GM21367 (cell line): ENCODE measurements at regions not wholly inside any gene's neighbourhood (a gene's known extent, or its start where the extent isn't known, plus 50 kb on each side); places are given as distances from the start of the nearest gene placed in this dataset.
"Not testable (repeated sequence)": the region's sequence is repeated elsewhere in the genome, so short reads cannot be mapped to it uniquely, and the experiment has no call there.

ENCODE experiments used
- ATAC-seq: cut with Tn5 transposase; IDR thresholded peaks from one replicate; pipeline ENCODE4 v1.9.1; 2021; ENCODE audit not compliant: unreplicated experiment

DNA sequence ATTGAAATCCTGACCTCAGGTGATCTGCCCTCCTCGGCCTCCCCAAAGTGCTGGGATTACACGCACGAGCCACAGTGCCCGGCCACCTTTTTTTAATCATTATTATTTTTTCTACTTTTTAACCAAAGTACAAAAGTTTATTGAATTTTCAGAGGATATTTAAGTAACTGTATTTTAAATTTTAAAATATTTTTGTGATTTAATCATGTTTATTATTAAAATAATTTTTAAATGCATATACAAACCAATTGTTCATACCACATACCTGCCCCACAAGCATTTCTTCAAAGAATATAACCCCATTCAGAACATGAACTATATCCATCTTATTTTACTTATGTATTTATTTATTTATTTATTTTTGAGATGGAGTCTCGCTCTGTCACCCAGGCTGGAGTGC lies 163.6 kb upstream of the MAP2 start:
- ATAC-seq: no peak

DNA sequence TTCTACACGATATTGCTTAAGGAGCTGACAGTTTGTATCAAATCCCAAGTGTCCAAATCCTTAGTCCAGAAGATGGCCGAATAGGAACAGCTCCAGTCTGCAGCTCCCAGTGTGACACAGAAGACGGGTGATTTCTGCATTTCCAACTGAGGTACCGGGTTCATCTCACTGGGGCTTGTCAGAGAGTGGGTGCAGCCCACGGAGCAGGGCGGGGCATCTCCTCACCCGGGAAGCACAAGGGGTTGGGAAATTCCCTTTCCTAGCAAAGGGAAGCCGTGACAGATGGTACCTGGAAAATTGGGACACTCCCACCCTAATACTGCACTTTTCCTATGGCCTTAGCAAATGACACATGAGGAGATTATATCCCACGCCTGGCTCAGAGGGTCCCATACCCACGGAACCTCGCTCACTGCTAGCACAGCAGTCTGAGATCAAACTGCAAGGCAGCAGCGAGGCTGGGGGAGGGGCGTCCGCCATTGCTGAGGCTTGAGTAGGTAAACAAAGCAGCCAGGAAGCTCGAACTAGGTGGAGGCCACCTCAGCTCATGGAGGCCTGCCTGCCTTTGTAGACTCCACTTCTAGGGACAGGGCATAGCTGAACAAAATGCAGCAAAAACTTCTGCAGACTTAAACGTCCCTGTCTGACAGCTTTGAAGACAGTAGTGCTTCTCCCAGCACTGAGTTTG lies 162.3 kb upstream of the MAP2 start:
- ATAC-seq: not testable (repeated sequence)

DNA sequence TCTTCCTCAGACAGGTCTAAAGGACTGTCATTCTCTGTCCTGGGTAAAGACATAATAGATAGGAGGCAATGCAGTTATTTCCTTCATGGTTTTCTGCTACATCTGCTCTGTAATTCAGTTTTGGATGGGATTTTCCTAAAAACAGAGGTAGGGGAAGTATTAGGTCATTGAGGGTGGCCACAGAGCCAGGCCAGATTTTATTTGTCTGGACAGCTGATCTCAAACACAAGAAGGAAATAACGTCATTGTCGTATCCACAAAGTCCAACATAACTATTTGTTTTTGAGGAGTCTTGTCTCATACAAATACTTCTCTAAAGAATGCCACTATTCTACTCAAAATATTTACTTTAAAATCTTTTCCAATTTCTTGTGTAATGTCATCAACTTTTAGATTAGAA lies 154.8 kb upstream of the MAP2 start:
- no peak for ATAC-seq

DNA sequence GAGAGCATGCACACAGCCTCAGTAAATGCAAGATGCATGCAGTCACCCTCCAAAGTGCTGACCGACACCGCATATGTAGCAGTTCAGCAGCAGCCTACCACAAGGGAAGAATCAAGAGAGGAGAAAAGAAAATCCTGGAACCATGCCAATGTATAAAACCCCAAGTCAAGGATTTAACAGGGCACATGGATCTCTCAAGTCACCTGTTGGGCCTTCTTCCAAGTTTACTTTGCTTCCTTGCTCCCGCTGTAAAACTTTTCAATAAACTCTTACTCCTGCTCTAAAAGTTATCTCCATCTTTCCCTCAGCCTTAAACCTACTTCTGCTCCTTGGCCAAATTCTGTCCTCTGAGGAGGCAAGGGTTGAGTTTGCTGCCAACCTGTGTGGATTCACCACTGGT lies 147.8 kb upstream of the MAP2 start:
- ATAC-seq: no peak

DNA sequence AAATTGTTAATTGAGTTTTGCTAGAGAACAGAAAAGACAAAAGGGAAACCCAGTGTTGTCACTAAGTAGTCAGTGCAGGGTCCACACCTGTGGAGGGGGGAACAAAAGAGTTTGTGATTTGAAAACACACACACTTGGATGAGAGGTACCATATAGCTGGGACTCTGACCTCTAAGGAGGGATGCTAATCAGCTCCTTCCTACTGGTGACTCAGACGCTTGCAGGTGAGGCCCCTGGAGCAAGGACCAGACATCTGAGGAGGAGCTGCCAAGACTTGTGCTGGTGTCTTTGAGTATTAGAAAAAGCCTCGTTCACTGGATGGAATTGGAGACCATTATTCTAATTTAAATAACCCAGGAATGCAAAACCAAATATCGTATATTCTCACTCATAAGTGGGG lies 146.4 kb upstream of the MAP2 start:
- ATAC-seq: no peak

DNA sequence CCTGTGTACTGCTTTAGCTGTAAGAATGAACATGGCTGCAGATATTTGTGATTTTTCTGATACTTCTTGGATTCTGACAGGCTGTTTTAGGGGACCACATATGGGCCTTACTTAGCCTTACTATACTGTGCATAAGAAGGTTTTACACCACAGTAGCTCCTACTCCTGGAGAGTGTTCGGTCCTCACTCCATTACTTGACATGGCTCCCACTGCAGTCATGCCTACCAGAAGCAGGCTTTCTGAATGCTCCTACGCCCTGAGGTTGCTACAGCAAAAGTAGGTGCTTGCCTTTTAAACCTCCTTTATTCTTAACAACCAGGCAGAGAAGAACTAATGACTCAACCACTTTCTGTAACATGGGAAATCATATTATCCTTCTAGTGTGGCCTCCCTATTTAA lies 125.2 kb upstream of the MAP2 start:
- no peak for ATAC-seq

DNA sequence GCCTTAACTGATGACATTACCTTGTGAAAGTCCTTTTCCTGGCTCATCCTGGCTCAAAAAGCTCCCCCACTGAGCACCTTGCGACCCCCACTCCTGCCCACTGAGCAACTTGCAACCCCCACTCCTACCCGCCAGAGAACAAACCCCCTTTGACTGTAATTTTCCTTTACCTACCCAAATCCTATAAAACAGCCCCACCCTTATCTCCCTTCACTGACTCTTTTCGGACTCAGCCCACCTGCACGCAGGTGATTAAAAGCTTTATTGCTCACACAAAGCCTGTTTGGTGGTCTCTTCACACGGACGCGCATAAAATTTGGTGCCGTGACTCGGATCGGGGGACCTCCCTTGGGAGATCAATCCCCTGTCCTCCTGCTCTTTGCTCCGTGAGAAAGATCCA lies 124.4 kb upstream of the MAP2 start:
- ATAC-seq: not testable (repeated sequence)

DNA sequence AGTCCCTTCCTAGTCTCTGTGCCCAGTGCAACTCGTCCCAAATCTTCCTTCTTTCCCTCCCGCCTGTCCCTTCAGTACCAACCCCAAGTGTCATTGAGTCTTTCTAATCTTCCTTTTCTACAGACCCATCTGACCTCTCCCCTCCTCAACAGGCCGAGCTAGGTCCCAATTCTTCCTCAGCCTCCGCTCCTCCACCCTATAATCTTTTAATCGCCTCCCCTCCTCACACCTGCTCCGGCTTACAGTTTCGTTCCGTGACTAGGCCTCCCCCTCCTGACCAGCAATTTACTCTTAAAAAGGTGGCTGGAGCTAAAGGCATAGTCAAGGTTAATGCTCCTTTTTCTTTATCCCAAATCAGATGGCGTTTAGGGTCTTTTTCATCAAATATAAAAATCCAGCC lies 123.1 kb upstream of the MAP2 start:
- not testable (repeated sequence) for ATAC-seq

DNA sequence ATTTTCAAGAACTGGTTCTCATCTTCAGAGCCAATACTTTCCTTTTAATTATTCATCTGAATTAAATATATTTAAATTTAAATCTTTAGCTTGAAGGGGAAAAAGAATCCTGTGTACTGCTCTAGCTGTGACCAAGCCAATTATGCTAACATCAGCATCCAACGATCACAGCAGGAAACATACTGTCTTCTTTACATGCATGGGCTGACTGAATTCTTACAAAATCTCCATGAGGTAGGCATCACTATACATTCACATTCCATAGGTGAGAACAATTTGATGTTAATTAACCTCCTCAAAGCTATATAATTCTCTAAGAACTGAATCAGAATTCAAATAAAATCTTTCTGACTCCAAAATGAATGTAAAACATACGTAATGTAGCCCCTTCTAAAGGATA lies 118.8 kb upstream of the MAP2 start:
- no peak for ATAC-seq

DNA sequence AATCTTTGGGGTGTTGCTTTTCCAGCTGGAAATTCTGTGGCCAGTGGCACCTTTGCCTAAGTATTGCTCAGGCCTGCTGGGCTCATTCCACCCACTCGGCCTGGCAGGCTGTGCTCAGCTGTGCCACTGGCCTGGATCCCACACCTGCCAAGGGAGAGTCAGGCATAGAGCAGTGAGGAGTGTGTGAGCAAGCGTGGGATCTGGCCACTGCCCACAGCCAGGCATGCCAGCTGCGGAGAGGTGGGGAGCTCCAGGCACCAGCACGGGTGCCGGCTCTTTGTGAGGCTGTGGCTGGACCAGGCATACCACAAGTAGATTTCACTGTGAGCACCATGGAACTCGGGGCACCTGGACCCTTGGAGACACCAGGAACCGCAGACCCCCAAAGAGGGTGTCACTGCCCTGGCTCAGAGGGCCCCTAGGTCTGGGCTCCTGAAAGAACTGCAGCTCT lies 118.1 kb upstream of the MAP2 start:
- ATAC-seq: no peak

DNA sequence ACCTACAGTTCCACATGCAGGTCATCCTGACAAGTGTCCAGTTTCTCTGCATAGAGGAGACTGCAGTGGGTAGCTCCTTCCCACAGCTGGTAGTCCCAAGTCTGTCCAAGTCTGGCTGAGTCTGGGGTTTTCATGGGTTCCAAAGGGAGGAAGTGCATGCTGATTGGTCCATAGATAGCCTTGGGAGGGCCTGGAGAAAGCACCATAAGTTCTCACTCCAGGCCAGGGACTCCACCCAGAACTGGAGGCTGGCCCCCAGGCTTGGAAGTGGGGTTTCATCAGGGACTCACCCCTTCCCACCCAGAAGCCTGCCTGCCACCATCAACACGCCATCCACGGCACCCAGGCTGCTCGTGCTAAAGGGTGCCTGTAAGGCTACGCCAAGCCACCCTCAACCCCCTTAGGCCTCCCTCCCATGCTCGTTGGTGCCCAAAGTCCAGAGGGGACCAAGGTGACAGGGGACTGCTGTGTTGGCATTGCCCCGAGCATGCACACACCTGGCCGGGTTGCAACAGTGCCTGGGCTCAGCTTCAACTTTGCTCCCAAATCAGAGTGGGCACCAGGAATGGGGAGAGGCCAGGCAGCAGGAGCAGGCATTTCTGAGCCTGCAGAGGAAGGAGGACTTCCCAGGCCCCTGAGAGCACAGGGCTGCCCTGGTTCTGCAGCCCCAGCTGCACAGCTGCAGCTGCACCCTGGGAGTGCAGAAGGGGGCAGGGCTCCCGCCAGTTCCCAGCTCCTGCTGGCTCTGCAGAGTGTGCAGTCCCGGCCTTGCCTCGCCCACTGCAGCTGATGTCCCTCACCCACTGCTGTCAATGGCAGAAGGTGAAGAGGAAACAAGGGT lies 116.5 kb upstream of the MAP2 start:
- ATAC-seq: no peak

DNA sequence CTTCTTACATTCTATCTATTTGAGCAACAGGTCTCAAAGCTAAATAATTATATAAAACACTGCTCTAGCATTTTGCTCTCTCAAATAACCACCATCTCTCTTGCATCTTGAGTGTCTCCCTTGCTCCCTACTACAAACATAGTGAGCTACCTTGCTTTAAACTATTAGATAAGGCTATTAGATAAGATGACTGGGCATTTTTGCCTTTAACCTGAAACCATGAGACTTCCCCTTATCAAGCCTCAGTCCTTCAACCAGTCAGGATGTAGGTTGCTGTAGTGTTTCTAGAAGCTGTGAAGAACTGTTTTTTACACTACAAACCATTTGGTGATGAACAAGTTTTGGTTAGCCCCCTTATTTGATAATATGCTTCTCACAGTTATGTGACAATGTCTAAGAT lies 115.4 kb upstream of the MAP2 start:
- ATAC-seq: no peak

DNA sequence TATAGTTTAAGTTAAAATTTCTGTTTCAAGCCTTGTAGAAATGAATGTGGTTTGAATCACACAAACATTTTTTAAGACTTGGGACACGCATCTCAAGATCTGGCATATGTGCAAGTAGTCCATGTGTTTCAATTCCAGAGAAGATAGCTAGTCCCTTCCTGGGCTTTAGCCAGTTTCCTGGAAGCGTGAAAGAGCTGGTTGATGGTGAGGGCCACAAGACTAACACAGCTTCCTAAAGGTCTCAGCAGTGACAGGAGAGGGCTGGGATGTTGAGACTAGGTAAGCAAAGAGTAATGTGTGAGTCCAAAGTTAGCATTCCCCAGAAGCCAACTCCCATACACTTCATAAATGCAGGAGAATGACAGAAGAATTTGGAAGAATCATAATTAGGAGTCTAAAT lies 111.9 kb upstream of the MAP2 start:
- no peak for ATAC-seq

DNA sequence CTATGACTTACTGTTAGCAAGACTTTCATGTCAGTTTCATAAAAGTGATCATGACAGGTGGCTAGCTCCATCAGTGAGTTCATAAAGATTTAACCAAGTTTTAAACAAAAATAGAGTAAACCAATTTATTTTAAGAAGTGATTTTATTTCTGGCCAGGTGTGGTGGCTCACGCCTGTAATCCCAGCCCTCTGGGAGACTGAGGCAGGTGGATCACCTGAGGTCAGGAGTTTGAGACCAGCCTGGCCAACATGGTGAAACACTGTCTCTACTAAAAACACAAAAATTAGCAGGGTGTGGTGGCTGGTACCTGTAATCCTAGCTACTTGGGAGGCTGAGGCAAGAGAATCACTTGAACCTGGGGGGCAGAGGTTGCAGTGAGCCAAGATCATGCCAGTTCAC lies 111.4 kb upstream of the MAP2 start:
- ATAC-seq: not testable (repeated sequence)

DNA sequence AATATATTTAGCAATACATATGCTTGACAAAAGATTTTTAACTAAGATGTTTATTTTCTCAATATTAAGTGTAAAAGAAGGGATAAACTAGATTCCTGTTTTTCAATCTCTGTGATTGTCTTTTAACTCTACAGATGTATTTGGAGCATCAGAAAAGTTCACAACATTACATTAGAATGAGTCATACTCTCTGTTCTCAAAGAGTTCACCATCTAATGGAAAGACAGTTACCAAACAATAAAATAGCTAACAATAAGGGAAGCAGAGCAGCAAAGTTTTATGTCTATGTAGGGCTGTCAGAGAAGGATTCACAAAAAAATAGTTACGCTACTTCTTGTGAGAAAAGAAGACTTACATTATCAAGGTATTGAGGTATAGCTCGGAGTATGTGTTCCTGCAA lies 109.2 kb upstream of the MAP2 start:
- ATAC-seq: no peak

DNA sequence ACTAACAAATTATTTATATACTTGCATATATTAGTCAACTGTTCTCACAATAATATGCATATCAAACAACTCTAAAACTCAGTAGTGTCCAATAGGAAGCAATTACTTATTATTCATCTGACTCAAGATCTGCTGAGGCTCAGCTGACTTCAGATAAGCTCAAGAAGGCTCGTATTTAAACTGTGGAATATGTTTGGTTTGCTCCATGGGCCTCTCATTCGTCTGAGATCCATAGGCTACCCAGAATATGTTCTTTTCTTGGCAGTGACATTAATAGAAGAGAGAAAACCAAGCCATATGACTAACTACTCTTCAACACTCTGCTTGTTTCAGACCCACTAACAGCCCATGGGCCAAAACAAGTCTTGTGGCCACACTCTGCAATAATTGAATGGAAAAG lies 107.7 kb upstream of the MAP2 start:
- no peak for ATAC-seq

DNA sequence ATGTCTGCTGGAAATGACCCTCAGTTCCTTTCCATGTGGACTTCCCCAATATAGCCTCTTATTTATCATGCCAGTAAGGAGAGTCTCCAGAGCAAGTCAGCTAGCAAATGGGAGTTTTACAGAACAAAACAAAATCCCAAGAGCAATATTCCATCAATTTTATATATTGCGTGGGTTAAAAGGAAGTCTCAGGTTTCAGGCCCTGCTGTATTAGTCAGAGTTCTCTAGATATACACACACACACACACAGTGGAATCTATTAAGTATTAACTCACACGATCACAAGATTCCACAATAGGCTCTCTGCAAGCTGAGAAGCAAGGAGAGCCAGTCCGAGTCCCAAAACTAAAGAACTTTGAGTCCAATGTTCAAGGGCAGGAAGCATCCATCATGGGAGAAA lies 102.8 kb upstream of the MAP2 start:
- ATAC-seq: no peak

DNA sequence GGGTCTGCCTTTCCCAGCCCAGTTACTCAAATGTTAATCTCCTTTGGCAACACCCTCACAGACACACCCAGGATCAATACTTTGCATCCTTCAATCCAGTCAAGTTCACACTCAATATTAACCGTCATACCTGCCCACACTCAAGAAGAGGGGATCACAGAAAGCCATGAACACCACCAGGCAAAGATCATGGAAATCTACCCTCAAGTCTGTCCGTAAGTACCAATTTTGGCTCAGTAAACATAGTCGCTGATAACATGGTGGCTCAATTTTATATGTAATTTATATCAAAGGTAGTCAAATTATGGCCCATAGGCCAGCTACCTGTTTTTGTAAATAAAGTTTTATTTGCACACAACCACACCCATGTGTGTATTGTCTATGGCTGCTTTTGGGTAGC lies 102.3 kb upstream of the MAP2 start:
- ATAC-seq: no peak

DNA sequence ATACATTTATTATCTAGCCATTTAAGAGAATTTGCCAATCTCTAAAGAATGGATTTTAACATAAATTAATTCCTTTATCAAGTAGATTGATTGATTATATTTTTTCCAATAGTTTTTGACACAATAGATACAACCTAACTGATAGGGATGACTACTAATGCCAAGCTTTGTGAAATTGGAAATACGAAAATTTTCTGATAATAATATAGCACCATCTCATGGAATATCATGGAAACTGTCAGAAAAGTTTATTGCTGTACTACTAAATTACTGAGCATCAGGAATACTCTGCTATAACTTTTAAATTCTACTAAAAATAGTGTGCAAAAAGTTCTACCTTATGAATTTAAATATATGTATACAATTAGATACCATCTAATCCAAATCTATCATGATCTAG lies 101.8 kb upstream of the MAP2 start:
- no peak for ATAC-seq

DNA sequence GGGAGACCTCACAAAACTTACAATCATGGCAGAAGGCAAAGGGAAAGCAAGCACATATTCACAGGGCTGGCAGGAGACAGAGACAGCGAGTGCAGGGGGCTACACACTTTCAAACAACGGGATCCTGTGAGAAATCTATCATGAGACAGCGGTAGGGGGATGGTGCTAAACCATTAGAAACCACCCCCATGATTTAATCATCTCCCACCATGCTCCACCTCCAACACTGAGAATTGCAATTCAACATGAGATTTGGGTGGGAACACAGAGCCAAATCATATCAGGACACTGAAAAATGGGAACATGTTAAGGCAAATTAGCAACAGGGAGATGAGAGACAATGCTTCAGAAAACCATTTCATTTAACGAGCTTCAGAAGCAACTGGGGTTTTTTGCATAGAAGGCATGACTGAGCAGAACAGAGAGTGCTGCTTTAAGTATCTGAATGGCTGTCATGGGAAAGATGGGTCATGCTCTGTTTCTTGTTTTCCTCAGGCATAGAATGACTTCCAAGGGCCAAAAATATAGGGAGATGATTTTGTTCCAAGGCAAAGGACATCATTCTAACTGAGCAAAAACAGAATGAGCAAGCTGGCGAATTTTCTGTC lies 100.8 kb upstream of the MAP2 start:
- ATAC-seq: no peak

DNA sequence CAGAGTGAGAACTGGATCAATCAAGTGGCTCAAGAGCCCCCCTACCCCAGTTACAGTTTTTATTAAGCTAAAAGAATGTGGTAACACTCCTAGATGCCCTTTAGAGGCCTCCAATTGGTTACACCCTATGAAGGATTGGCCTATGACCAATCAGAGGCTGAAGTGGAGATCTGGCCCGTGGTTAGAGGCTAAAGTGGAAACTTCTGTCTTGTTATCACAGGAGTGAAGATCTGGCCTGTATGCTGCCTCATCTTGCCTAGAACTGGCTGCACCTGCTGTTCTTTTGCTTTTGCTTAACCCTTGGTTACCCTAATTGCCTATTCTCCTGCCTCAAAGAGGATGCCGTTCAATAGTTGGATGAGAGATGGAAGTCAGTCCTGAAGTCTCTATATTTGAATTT lies 100.1 kb upstream of the MAP2 start:
- no peak for ATAC-seq

DNA sequence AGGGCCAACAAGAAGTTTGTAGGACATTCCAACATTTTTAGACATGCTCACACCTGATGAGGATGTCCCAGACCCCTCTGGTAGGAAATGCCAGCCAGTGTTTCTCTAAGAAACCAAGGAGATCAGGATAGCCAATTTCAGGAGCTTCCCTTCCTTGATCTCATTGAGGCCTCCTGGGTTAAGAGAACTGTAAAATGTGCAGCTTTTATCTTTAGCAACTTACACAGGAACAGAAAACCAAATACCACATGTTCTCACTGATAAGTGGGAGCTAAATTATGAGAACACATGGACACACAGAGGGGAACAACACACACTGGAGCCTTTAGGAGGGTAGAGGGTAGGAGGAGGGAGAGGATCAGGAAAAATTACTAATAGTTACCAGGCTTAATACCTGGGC lies 99.6 kb upstream of the MAP2 start:
- no peak for ATAC-seq
